Stimulated activated CD8-positive, alpha-beta memory T cell treated with anti-CD3 and anti-CD28 coated beads, Interleukin-12 subunit alpha, Interleukin-12 subunit beta, amount 100 ng/mL, for 24 hours (primary cell): ENCODE measurements at regions not wholly inside any gene's neighbourhood (a gene's known extent, or its start where the extent isn't known, plus 50 kb on each side); places are given as distances from the start of the nearest gene placed in this dataset.

Source experiments
- DNase-seq: peaks from one replicate; pipeline ENCODE4 v3.0.0-alpha.2; 2020; ENCODE audit errors: extremely low read depth

DNA sequence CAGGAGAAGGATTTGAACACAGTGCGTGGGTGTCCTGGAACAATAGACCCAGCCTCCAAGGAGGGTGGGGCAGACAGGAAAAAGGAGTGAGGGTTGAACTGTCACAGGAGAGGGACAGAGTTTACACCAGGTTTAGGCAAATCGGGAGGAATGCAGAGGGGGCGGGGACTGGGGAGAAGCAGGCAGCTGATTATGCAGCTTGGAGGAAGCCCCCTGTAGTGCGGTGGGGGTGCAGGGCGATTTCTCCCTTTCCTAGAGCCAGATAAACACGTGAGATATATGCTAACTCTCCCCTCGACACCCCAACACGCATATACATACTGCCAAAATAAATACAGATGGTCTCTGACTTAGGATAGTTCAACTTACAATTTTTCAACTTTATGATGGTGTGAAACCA, 108.6 kb upstream of the PRR20G start:
- no peak for DNase-seq

- no peak for DNase-seq
Measured at GRCh38 chr3:127395663-127396355, 108.0 kb upstream of the PRR20G start.

- DNase-seq = no peak
Measured at GRCh38 chr3:127394984-127395662, 107.3 kb upstream of the PRR20G start.

DNA sequence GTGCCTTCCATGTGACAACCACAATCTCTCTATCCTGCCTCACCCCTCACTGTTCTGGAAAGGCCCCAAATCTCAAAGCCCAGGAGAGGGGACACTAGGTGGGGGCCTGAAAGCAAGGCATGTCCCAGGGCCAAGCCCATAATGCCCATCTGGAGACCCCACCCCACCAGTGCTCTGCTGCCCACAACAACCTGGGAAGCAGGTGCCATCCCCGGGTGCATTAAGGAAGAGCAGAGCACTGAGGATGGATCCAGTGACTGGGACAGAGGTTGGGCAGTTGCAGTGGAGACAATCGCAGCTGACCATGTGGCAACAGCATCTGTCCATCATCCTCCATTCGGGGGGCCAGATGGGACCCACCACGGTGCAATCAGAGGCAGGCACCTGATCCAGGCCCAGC, 106.2 kb upstream of the PRR20G start:
- DNase-seq = no peak

DNA sequence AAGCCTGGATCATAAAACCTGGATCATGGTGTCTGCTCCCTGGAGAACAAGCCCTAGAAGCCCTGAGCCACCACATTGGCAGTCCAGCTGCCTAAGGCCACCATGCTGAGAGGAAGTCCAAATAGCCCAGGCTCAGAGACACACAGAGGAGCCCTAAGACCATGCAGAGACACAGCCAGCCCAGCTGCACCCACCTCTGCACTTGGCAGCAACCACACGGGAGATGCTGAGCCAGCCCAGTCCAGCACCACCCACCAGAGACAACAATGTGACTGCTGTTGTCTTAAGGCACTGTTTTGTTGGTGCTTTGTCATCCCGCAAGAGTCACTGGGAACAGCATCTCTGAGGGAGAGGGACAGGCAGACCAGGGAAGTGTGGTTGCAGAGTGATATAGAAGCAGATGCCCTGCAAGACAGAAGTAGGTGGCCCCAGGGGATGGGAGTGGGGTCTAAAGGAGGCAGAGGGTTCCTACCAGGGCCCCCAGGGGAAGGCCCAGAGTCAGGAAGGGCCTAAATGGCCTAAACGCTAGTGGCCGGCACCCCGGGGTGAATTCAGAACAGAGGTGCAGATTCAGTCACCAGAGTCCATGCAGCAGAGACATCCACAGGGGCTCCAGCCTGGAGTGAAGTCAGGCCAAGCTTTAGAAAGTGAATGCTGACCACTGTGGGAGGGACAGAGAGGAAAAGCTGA, 105.4 kb upstream of the PRR20G start:
- DNase-seq = no peak

DNA sequence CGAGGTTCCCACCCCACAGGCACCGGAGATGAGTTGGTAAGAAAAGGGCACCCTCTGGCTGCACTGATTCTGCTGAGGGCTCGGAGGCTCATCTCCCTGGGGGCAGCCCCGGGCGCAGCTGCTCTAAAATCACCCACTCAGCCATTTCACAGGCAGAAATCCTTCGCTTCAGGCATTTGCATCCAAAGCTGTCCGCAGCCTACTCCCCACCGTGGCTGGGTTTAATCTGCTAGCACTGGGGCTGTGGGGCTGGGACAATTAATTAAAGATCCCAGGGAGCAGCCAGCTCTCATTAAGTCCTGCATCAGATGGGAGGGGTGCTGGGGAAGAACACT, 104.3 kb upstream of the PRR20G start:
- no peak for DNase-seq

GRCh38 chr3:127391436-127392155, 103.8 kb upstream of the PRR20G start:
- DNase-seq = no peak

- no peak for DNase-seq
Measured at GRCh38 chr3:127390365-127391025, 102.6 kb upstream of the PRR20G start.

GRCh38 chr3:127389913-127390312, 102.1 kb upstream of the PRR20G start:
- no peak for DNase-seq

DNA sequence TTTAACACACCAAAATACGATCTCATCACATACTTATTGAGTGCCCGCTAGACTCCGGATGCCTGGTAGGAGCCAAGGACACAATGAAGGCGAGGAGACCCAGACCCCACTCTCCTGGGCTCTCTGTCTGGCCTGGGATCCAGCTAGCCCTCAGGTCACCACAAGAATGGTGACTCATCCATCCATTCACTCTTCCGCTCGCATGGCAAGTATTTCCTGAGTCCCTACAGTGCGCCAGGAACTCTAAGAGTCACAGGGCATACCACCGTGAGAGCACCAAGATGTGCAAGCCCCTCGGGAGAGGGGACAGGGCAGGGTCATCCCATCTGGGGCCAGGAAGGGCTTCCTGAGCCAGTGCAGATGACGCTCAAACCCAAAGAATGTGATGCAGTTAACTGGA, 101.6 kb upstream of the PRR20G start:
- no peak for DNase-seq

DNA sequence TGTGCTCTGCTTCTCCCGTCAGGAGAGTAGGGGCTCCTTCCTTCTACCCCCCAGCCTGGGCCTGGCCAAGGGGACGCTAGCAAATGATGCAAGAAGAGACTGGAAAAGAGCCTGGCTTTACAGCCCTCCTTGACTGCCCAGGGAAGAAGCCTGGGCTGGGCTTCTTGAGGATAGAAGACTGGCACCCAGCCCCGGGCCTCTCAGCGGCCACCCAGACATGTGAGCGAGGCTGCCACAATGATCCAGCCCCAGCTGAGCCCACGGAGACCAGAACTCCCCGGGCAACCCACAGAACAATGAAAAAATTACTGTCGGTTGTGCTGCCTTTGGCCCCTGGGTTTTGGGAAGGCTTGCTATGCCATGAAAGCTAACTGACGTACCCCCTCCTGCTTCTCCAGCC, 100.6 kb upstream of the PRR20G start:
- DNase-seq = no peak

GRCh38 chr3:127387556-127388153, 99.8 kb upstream of the PRR20G start:
- DNase-seq = no peak

GRCh38 chr3:127387119-127387518, 99.3 kb upstream of the PRR20G start:
- DNase-seq = no peak

DNA sequence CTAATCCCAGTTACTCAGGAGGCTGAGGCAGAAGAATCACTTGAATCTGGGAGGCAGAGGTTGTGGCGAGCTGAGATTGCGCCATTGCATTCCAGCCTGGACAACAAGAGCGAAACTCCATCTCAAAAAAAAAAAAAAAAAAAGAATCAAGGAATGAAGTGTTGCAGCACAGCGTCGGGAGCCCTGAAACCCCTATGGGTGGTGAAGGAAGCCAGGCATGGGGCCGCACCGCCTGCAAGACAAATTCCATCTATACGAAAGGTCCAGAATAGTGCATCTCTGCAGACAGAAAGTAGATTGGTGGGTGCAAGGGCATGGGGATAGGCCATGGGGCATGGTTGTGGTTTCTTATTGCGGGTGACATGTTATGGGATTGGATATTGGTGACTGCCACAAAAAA, 98.6 kb upstream of the PRR20G start:
- no peak for DNase-seq

- DNase-seq = no peak
Measured at GRCh38 chr3:127385540-127385870, 97.7 kb upstream of the PRR20G start.

GRCh38 chr3:127384717-127385539, 97.1 kb upstream of the PRR20G start:
- DNase-seq = no peak

DNA sequence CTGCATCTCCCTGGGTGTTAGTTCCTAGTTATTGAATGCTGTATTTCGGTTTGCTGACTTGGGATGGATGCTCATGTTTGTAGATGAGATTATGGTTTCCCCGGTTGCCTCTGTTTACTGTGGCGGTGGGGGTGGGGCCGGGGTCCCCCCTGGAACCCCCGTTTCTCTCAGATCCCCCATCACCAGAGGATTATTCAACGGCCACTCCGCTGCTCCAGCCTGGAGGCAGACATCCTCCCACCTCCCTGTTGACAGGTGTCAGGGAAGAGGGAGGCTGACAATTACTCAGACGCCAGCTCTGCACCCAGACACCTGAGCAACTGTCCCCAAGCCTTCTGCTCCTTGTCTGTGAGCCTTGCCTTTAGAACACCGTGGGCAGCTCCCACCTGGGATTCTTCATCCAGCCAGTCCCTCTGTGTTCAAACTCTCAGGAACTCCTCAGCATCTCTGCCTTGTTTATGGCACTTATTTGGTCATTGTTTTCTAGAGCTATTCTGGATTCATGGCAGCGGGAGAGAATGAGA, 95.9 kb upstream of the PRR20G start:
- DNase-seq = no peak

GRCh38 chr3:127377801-127378655, 90.2 kb upstream of the PRR20G start:
- no peak for DNase-seq

DNA sequence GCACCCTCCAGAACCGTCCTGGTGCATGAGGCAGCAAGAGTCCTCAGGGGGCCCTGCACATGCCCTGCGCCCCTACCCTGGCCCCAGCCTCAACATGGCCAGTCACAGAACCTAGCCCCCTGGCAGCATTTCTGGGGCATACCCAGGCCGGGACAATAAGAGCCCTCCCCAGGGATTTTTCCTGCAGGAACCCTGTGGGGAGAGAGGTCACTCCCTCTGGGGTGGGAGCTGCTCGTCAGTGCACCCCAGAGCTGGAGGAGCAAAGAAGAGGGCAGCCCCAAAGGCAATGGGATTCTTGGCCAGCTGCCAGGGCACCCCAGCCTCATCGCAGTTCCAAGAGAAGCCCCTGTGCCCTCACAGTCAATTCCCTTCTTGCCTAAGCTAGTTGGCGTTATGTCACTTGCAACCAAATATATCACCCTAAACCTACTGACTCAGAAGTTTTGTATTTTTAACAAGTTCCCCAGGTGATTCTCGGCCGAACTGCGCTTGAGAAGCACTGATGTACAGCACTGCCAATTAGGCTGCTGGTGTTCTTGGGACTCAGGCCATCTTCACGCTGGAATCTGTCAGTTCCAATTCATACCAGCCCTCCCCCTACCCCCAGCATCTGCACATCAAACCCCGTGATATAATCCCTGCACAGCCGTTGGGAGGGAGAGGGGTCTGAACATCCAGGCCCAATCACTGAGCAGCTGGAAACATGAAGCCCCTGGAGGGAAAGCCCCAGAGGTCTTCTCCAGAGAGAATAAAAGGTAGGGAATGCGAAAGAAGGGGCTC, 87.5 kb upstream of the PRR20G start:
- no peak for DNase-seq
